ENCODE measurements at regions not wholly inside any gene's neighbourhood (a gene's known extent, or its start where the extent isn't known, plus 50 kb on each side); places are given as distances from the start of the nearest gene placed in this dataset.

- no peak for TF ChIP-seq CTCF (IDR thresholded peaks at IDR 0.05; ENCODE audit: poor library complexity)
- no peak for TF ChIP-seq EZH2 (IDR thresholded peaks at IDR 0.05; ENCODE audit: borderline replicate concordance)
- TF ChIP-seq EZH2phosphoT487 (IDR thresholded peaks at IDR 0.05; ENCODE audit: low read depth, severe bottlenecking, unreplicated experiment) = no peak
Measured at GRCh38 chr18:46265196-46266156, 161.3 kb downstream of the HAUS1 start.

Data from hepatocyte (in vitro differentiated cells).